ENCODE measurements at regions not wholly inside any gene's neighbourhood (a gene's known extent, or its start where the extent isn't known, plus 50 kb on each side); places are given as distances from the start of the nearest gene placed in this dataset.

- H3K4me1 Mint-ChIP-seq (ENCODE audit: low read depth), result no peaks in the 10 kb centered on the region
Measured at GRCh38 chr22:48233586-48233985, 1471.1 kb downstream of the TBC1D22A start.

GRCh38 chr22:48228468-48228867 is 1466.0 kb downstream of the TBC1D22A start:
- no peak overlapping the region for H3K27ac Mint-ChIP-seq
- no peaks in the 10 kb centered on the region for H3K4me1 Mint-ChIP-seq (ENCODE audit: low read depth)
- no peaks in the 10 kb centered on the region; the same call in 1 of the 2 replicates for H3K27me3 Mint-ChIP-seq (ENCODE audit: insufficient read depth)
- peaks cover 9% of the 10 kb centered on the region for H3K36me3 Mint-ChIP-seq (ENCODE audit: low read depth)
- no peak overlapping the region for H3K4me3 Mint-ChIP-seq
- peaks cover 67% of the 10 kb centered on the region for H3K9me3 Mint-ChIP-seq
- DNase-seq, result no peak
- no peak for TF ChIP-seq CTCF (IDR thresholded peaks at IDR 0.05)

More at GRCh38 chr22:48233586-48233985, 1471.1 kb downstream of the TBC1D22A start:
- TF ChIP-seq CTCF (IDR thresholded peaks at IDR 0.05), result no peak
- Mint-ChIP-seq H3K36me3 (ENCODE audit: low read depth) (peaks cover 9% of the 10 kb centered on the region), H3K27ac (no peak overlapping the region), H3K9me3 (peaks cover 65% of the 10 kb centered on the region), H3K27me3 (ENCODE audit: insufficient read depth) (no peaks in the 10 kb centered on the region; the same call in 1 of the 2 replicates), H3K4me3 (no peak overlapping the region)
- no peak for DNase-seq

DNA sequence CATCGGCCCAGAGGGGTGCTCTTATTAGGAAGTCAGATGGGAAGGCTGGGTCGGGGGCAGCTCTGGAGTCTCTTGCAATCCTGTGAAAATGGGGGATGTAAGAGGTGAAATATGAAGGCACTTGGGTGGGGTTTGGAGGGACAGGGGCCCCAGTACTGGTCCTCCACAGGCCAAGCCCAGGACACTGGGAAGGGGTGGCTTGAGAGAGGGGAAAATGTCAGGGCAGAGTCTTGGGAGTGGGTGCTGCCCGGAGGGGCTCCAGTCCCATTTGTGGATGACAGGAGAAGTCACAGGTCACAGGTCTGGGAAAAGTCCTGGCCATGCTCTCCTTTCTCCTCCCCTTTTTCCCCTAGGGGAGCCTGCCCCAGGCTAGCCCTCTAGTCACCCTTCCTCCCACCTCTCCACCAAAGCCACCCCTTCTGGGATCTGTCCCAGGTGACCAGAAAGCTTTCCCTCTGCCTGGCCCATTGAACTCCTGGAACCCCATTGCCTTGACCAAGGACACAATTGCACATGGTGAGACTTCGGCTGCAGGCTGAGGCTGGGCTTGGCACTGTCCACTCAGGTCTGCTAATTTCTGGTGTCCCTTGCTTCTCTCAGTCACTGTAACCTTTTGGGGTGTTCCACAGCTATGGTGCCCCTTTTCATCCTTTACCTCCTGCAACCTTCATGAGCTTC is 1465.0 kb downstream of the TBC1D22A start:
- Mint-ChIP-seq H3K27me3 (ENCODE audit: insufficient read depth) (no peaks in the 10 kb centered on the region; the same call in 1 of the 2 replicates), H3K36me3 (ENCODE audit: low read depth) (peaks cover 9% of the 10 kb centered on the region; the same call in 1 of the 2 replicates), H3K4me3 (no peak overlapping the region), H3K9me3 (peaks cover 66% of the 10 kb centered on the region), H3K27ac (no peak overlapping the region), H3K4me1 (ENCODE audit: low read depth) (no peaks in the 10 kb centered on the region)
- TF ChIP-seq CTCF (IDR thresholded peaks at IDR 0.05), result no peak
- DNase-seq, result no peak

DNA sequence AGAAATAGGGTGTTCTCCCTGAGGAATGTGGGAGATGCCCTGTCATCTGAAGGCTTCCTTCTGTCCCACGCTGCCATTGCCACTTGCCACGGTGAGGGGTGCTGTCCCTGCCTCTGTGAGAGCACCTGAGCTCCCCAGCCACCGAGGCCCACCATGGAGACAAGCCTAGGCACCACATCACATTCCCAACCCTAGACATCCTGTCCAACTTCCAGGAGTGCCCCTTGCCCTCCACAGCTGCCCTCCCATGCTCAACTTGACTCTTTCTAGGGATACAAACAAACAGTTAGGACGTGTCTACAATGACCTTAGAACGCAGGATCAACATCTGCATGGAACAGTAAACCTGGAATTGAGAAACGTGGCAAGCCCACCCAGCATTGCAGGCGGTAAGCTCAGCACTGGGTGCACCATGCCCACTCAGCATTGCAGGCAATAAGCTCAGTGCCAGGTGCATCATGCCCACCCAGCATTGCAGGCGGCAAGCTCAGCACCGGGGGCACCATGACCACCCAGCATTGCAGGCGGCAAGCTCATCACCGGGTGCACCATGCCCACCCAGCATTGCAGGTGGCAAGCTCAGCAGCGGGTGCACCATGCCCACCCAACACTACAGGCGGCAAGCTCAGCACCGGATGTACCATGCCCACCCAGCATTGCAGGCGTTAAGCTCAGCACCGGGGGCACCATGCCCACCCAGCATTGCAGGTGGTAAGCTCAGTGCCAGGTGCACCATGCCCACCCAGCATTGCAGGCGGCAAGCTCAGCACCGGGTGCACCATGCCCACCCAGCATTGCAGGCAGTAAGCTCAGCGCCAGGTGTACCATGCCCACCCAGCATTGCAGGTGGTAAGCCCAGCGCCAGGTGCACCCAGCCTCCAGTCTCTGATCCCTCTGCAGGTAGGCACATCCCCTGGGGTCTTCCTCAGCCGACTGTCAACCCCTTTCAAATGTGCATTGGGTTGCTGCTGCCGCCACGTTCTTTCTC is 1463.9 kb downstream of the TBC1D22A start:
- Mint-ChIP-seq H3K4me3 (no peak overlapping the region), H3K4me1 (ENCODE audit: low read depth) (no peaks in the 10 kb centered on the region), H3K9me3 (peaks cover 68% of the 10 kb centered on the region), H3K27ac (no peak overlapping the region), H3K27me3 (ENCODE audit: insufficient read depth) (no peaks in the 10 kb centered on the region; the same call in 1 of the 2 replicates), H3K36me3 (ENCODE audit: low read depth) (peaks cover 9% of the 10 kb centered on the region; the same call in 1 of the 2 replicates)
- TF ChIP-seq CTCF (IDR thresholded peaks at IDR 0.05), result no peak
- DNase-seq, result no peak

DNA sequence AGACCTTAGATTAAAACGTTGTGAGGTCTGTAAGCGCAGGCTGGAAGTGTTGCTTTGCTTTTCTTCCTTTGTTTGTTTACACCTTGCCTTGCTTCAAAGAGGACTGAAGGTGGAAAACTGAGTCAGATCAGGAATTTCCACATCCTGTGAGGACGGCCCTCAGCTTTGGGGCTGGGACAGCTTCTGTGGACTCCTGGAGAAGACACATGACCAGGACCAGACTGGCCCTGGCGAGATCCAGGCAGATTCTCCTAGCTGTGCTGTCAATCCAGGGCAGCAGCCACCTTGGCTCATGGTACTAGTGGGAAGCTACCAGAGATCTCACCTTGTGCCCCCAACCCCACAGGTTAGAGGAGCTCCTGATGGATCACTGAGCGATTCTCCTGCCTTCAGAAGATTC is 1461.9 kb downstream of the TBC1D22A start:
- no peak for TF ChIP-seq CTCF (IDR thresholded peaks at IDR 0.05)
- Mint-ChIP-seq H3K36me3 (ENCODE audit: low read depth) (peaks cover 9% of the 10 kb centered on the region; the same call in 1 of the 2 replicates), H3K4me1 (ENCODE audit: low read depth) (no peaks in the 10 kb centered on the region), H3K9me3 (peaks cover 66% of the 10 kb centered on the region), H3K27ac (no peak overlapping the region), H3K27me3 (ENCODE audit: insufficient read depth) (no peaks in the 10 kb centered on the region; the same call in 1 of the 2 replicates), H3K4me3 (no peak overlapping the region)
- DNase-seq, result no peak
